Fibroblast of villous mesenchyme (primary cell): ENCODE measurements at regions not wholly inside any gene's neighbourhood (a gene's known extent, or its start where the extent isn't known, plus 50 kb on each side); places are given as distances from the start of the nearest gene placed in this dataset.

Source experiments
- DNase-seq: peaks from one replicate; pipeline ENCODE4 v3.0.0-alpha.2; 2010; ENCODE audit warnings: low read depth
- H3K4me3 ChIP-seq: 2 replicates; pipeline ENCODE4 v1.5.1; 2011; ENCODE audit warnings: low read depth, mild to moderate bottlenecking, low read length
- CTCF ChIP-seq: IDR thresholded peaks from 2 replicates; pipeline ENCODE4 v1.5.1; 2012; ENCODE audit warnings: low read depth, mild to moderate bottlenecking, low read length; ENCODE audit not compliant: insufficient read depth

- no peak overlapping the region for H3K4me3 ChIP-seq
- DNase-seq: no peak
- TF ChIP-seq CTCF: no peak
Observed at GRCh38 chr14:46215801-46216200, 435.8 kb downstream of the RPL10L start.

- no peak for TF ChIP-seq CTCF
- DNase-seq: no peak
- H3K4me3 ChIP-seq: no peak overlapping the region
Observed at GRCh38 chr14:46198676-46199075, 452.9 kb downstream of the RPL10L start.

- TF ChIP-seq CTCF: no peak
- no peak overlapping the region for H3K4me3 ChIP-seq
- DNase-seq: no peak
Observed at GRCh38 chr14:46197856-46198255, 453.7 kb downstream of the RPL10L start.
